HUES64 (cell line): ENCODE measurements at regions not wholly inside any gene's neighbourhood (a gene's known extent, or its start where the extent isn't known, plus 50 kb on each side); places are given as distances from the start of the nearest gene placed in this dataset.

Experiments used
- H3K27ac ChIP-seq: 2 replicates; pipeline ENCODE4 v1.7.0; 2013; ENCODE audit warnings: low read depth, low read length, inconsistent platforms
- H3K27me3 ChIP-seq: 2 replicates; pipeline ENCODE4 v1.6.1; 2013; ENCODE audit warnings: mild to moderate bottlenecking, low read length; ENCODE audit not compliant: insufficient read depth
- H3K36me3 ChIP-seq: 2 replicates; pipeline ENCODE4 v1.6.1; 2013; ENCODE audit warnings: mild to moderate bottlenecking, low read length; ENCODE audit not compliant: insufficient read depth
- H3K4me1 ChIP-seq: 2 replicates; pipeline ENCODE4 v1.6.1; 2013; ENCODE audit warnings: mild to moderate bottlenecking, low read length, moderate library complexity; ENCODE audit not compliant: insufficient read depth
- H3K4me3 ChIP-seq: 2 replicates; pipeline ENCODE4 v1.5.1; 2013; ENCODE audit warnings: mild to moderate bottlenecking, low read length, moderate library complexity
- H3K9ac ChIP-seq: 2 replicates; pipeline ENCODE4 v1.6.1; 2013; ENCODE audit warnings: mild to moderate bottlenecking, low read depth, low read length
- H3K9me3 ChIP-seq: 2 replicates; pipeline ENCODE4 v1.6.1; 2013; ENCODE audit warnings: low read depth, low read length; ENCODE audit not compliant: insufficient read depth
- WGBS: fragments of 150-250, 120-280 bp; methylation state at CpG from one replicate; pipeline ENCODE4 v1.1.7; 2013; ENCODE audit warnings: missing lambda C conversion rate; 5-methylcytosine and 5-hydroxymethylcytosine counted together

DNA sequence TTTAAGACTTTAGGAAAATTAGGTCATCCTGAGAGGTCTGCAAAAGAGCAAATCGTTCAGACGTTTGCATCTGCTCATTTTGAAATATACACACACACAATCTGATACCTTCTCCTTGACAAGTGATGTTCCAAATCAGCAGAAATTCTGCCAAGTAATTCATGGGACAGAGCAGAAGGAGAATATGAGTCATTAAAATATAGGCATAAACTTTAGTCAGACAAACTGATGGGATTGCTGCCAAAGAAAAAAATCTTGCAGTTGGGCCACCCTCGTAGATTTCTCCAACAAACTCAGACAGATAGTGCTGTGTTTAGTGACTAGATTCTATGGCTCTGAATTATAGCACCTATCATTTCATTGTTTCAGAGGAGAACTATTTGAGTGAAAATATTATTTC, 336.3 kb downstream of the NYAP2 start:
- H3K27ac ChIP-seq: no peak overlapping the region

DNA sequence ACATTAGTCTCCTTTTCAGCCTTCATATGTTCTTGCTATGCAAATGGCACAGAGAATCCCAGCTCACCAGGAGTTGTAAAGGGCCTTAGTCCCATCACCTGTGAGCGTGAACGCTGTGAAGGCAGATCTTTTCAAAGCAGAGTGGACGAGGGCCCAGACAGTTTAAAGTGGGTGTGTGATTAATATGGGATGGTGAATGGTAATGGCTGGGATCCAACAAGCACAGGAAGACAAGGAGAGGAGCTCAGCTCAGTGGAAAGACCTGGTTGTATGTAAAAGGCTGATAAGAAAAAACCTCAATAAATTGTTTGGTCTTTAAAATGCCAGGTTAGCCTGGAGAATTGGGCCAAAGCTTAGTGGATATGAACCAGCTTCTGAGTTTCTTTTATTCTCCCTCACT, 326.2 kb downstream of the NYAP2 start:
- 90% methylated on average over 3 of the region's 3 CpGs for WGBS
- Histone ChIP-seq H3K27me3 (no peaks in the 10 kb centered on the region), H3K36me3 (no peaks in the 10 kb centered on the region), H3K9ac (no peak overlapping the region), H3K9me3 (no peaks in the 10 kb centered on the region), H3K27ac (no peak overlapping the region), H3K4me3 (no peak overlapping the region), H3K4me1 (no peaks in the 10 kb centered on the region)

More for the DNA sequence above, 336.3 kb downstream of the NYAP2 start:
- Histone ChIP-seq H3K27me3 (peaks cover 14% of the 10 kb centered on the region; the same call in 1 of the 2 replicates), H3K36me3 (no peaks in the 10 kb centered on the region), H3K4me3 (no peak overlapping the region), H3K9me3 (no peaks in the 10 kb centered on the region), H3K4me1 (no peaks in the 10 kb centered on the region), H3K9ac (no peak overlapping the region)
- WGBS: 76% methylated on average over 3 of the region's 3 CpGs
